Central memory CD8-positive, alpha-beta T cell (primary cell): ENCODE measurements at regions not wholly inside any gene's neighbourhood (a gene's known extent, or its start where the extent isn't known, plus 50 kb on each side); places are given as distances from the start of the nearest gene placed in this dataset.
"Not testable (repeated sequence)": the region's sequence is repeated elsewhere in the genome, so short reads cannot be mapped to it uniquely, and the experiment has no call there.

ENCODE experiments used
- ATAC-seq: fragments of 150-1000 bp; cut with Tn5 transposase; replicated peaks from 2 replicates; pipeline ENCODE4 v1.10.0; 2022; ENCODE audit warnings: mild to moderate bottlenecking, moderate FRiP score, moderate number of reproducible peaks; ENCODE audit not compliant: poor library complexity, severe bottlenecking; ENCODE audit errors: extremely low read depth
- DNase-seq, 2 donors: peaks; one replicate each; pipeline ENCODE4 v3.0.0; 2021; ENCODE audit warnings: low spot score in 2 of 2
- H3K27ac Mint-ChIP-seq: one replicate; pipeline ENCODE4 v1.8.0; 2022; ENCODE audit warnings: low read depth, mild to moderate bottlenecking, moderate library complexity, mixed read lengths
- H3K27me3 Mint-ChIP-seq: one replicate; pipeline ENCODE4 v1.8.0; 2022; ENCODE audit warnings: mixed read lengths
- H3K36me3 Mint-ChIP-seq: one replicate; pipeline ENCODE4 v1.8.0; 2022; ENCODE audit warnings: mild to moderate bottlenecking, moderate library complexity, mixed read lengths; ENCODE audit not compliant: insufficient read depth
- H3K4me1 Mint-ChIP-seq: one replicate; pipeline ENCODE4 v1.8.0; 2022; ENCODE audit warnings: mixed read lengths
- H3K4me3 Mint-ChIP-seq: one replicate; pipeline ENCODE4 v1.8.0; 2022; ENCODE audit warnings: mild to moderate bottlenecking, moderate library complexity, mixed read lengths
- H3K9me3 Mint-ChIP-seq: one replicate; pipeline ENCODE4 v1.8.0; 2022; ENCODE audit warnings: mixed read lengths

DNA sequence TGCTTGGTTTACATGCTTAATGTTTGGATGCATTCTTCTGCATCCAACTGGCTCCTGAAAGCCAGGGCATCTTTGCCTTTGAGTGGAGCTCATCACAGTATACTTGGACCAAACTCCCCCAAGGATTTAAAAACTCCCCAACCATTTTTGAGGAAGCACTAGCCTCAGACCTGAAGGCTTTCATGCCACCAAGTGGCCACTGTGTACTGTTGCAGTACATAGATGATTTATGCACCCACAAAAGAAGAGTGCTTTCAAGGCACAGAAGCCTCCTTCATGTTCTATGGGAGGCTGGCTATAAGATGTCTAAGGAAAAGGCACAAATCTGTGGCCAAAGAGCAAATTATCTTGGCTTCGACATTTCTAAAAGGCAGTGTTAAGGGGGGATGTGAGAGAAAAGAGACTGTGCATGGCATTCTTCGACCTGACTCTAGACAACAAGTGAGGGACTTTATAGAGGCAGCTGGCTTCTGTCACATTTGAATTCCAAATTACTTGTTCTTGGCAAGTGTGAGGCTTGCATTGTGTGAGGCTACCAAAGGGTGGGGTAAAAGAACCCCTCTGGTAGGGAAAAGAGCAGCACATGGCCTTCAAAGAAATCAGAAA, 224.2 kb upstream of the HSFY2 start:
- Mint-ChIP-seq H3K36me3 (peaks cover 2% of the 10 kb centered on the region), H3K9me3 (peaks cover 5% of the 10 kb centered on the region)
- no peak for DNase-seq

DNA sequence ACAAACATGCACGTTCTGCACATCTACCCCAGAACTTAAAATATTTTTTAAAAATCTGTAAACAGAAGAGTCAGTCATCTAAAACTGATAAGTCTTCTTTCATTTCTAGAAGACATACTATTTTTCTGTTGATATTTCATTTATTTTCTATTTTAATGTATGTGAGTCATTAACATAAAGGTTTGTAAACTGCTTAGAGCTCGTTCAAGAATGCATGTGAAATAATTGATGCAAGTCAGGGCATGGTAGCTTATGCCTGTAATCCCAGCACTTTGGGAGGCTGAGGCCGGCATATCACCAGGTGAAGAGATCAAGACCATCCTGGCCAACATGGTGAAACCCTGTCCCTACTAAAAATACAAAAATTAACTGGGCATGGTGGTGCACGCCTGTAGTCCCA, 219.9 kb upstream of the HSFY2 start:
- Mint-ChIP-seq H3K27ac (no peak overlapping the region), H3K9me3 (peaks cover 5% of the 10 kb centered on the region), H3K36me3 (peaks cover 2% of the 10 kb centered on the region), H3K4me3 (no peak overlapping the region), H3K27me3 (no peaks in the 10 kb centered on the region), H3K4me1 (no peaks in the 10 kb centered on the region)
- no peak for DNase-seq
- no peak for ATAC-seq

More for the DNA sequence above, 224.2 kb upstream of the HSFY2 start:
- Mint-ChIP-seq H3K27ac (no peak overlapping the region), H3K4me1 (no peaks in the 10 kb centered on the region), H3K4me3 (no peak overlapping the region), H3K27me3 (no peaks in the 10 kb centered on the region)
- no peak for ATAC-seq

DNA sequence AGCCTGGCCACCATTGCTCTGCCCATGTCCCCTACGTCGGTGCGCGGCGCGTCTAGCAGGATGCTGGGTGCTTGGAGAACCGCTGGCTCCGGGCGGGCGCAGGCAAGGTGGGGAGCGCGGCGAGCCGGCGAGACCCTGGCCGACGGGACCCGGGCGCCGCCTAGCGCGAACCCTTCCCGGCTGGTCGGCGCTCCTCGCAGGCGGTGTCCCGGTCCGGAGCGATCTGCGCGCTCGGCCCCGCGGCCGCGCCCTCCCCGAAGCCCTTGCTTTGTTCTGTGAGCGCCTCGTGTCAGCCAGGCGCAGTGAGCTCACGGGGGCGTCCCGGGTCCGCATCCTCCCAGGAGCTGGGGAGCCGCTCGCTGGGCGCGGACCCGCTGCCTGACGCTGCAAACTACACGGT, 219.1 kb upstream of the HSFY2 start:
- DNase-seq, ATAC-seq, H3K9me3 Mint-ChIP-seq, H3K4me1 Mint-ChIP-seq, H3K36me3 Mint-ChIP-seq, H3K27me3 Mint-ChIP-seq, H3K4me3 Mint-ChIP-seq, H3K27ac Mint-ChIP-seq: not testable (repeated sequence)

GRCh38 chrY:18989356-18989755, 215.8 kb upstream of the HSFY2 start:
- Mint-ChIP-seq H3K9me3 (no peaks in the 10 kb centered on the region), H3K27ac (no peak overlapping the region), H3K4me1 (no peaks in the 10 kb centered on the region), H3K27me3 (no peaks in the 10 kb centered on the region), H3K4me3 (no peak overlapping the region), H3K36me3 (peaks cover 2% of the 10 kb centered on the region)
- DNase-seq = no peak
- ATAC-seq = no peak

GRCh38 chrY:18966001-18966400, 192.5 kb upstream of the HSFY2 start:
- Mint-ChIP-seq H3K4me3 (no peak overlapping the region), H3K36me3 (no peaks in the 10 kb centered on the region), H3K4me1 (no peaks in the 10 kb centered on the region), H3K27me3 (no peaks in the 10 kb centered on the region), H3K9me3 (peaks cover 17% of the 10 kb centered on the region), H3K27ac (no peak overlapping the region)
- no peak for ATAC-seq
- no peak for DNase-seq

DNA sequence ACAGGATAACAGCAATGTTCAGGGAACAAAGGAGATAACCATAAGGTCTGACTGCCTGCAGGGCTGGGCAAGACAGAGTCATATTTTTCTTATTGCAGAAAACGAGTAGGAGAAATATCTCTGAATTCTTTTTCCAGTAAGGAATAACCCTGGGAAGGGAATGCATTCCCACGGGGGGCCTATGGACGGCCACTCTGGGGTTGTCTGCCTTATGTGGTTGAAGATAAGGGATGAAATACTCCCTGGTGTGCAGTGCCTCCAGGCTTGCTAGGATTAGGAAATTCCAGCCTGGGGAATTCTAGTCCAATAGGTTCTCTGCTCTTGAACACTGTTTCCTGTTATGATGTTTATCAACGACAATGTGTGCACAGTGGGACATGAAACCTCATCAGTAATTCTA, 185.3 kb upstream of the HSFY2 start:
- Mint-ChIP-seq H3K9me3 (peaks cover 28% of the 10 kb centered on the region), H3K36me3 (peaks cover 1% of the 10 kb centered on the region), H3K27me3 (no peaks in the 10 kb centered on the region), H3K27ac (no peak overlapping the region), H3K4me3 (no peak overlapping the region), H3K4me1 (no peaks in the 10 kb centered on the region)
- ATAC-seq = no peak
- DNase-seq = no peak

- DNase-seq (no peak), ATAC-seq (no peak)
- no peaks in the 10 kb centered on the region for H3K4me1 Mint-ChIP-seq
- H3K4me3 Mint-ChIP-seq = no peak overlapping the region
- H3K36me3 Mint-ChIP-seq = no peaks in the 10 kb centered on the region
- no peaks in the 10 kb centered on the region for H3K27me3 Mint-ChIP-seq
- peaks cover 35% of the 10 kb centered on the region for H3K9me3 Mint-ChIP-seq
- no peak overlapping the region for H3K27ac Mint-ChIP-seq
These were observed 178.3 kb upstream of the HSFY2 start for GRCh38 chrY:18951657-18952435.

GRCh38 chrY:18951019-18951418, 177.5 kb upstream of the HSFY2 start:
- ATAC-seq = no peak
- no peak overlapping the region for H3K27ac Mint-ChIP-seq
- H3K4me1 Mint-ChIP-seq = no peaks in the 10 kb centered on the region
- DNase-seq = no peak
- peaks cover 41% of the 10 kb centered on the region for H3K9me3 Mint-ChIP-seq
- no peaks in the 10 kb centered on the region for H3K36me3 Mint-ChIP-seq
- H3K4me3 Mint-ChIP-seq = no peak overlapping the region
- no peaks in the 10 kb centered on the region for H3K27me3 Mint-ChIP-seq

- Mint-ChIP-seq H3K9me3 (no peaks in the 10 kb centered on the region), H3K4me3 (no peak overlapping the region), H3K27ac (no peak overlapping the region), H3K36me3 (no peaks in the 10 kb centered on the region), H3K4me1 (no peaks in the 10 kb centered on the region), H3K27me3 (no peaks in the 10 kb centered on the region)
- ATAC-seq (no peak), DNase-seq (no peak)
These were observed 163.3 kb upstream of the HSFY2 start for GRCh38 chrY:18936831-18937230.

DNA sequence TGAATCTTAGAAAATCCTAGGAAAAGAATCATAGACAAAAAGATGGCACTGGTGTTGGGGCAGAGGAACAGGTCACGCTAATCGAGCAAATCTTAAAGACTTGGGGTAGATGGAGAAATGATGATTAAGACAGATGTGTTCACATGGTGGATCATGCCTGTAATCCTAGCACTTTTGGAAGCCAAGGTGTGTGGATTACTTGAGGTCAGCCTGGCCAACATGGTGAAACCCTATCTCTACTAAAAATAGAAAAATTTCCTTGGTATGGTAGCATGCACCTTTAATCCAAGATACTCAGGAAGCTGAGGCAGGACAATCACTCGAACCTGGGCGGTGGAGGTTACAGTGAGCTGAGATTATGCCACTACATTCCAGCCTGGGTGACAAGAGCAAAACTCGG, 145.7 kb upstream of the HSFY2 start:
- H3K9me3 Mint-ChIP-seq = no peaks in the 10 kb centered on the region
- no peaks in the 10 kb centered on the region for H3K27me3 Mint-ChIP-seq
- H3K36me3 Mint-ChIP-seq = no peaks in the 10 kb centered on the region
- no peak overlapping the region for H3K27ac Mint-ChIP-seq
- DNase-seq (no peak), ATAC-seq (no peak)
- H3K4me3 Mint-ChIP-seq = no peak overlapping the region
- no peaks in the 10 kb centered on the region for H3K4me1 Mint-ChIP-seq

DNA sequence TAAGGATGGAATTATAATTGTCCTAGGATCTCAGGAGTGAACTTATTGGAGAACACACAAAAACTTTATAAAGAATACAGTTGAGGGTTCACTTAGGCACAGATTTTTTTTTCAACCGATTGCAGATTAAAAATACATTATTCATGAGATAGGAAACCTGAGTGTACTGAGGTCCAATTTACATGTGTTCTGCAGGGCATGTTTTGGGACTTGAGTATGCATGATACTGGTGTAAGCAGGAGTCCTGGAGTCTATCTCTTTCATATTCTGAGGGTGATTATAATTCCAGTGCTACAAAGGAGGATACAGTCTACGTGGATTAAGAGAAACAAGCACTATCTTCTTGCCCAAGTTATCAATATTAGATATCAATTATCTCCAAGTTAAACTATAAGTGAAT, 139.3 kb upstream of the HSFY2 start:
- no peak overlapping the region for H3K4me3 Mint-ChIP-seq
- no peaks in the 10 kb centered on the region for H3K27me3 Mint-ChIP-seq
- H3K9me3 Mint-ChIP-seq = peaks cover 7% of the 10 kb centered on the region
- no peak for DNase-seq
- H3K4me1 Mint-ChIP-seq = no peaks in the 10 kb centered on the region
- no peak for ATAC-seq
- no peaks in the 10 kb centered on the region for H3K36me3 Mint-ChIP-seq
- no peak overlapping the region for H3K27ac Mint-ChIP-seq

GRCh38 chrY:18909846-18910245, 136.3 kb upstream of the HSFY2 start:
- no peak overlapping the region for H3K4me3 Mint-ChIP-seq
- no peaks in the 10 kb centered on the region for H3K4me1 Mint-ChIP-seq
- H3K36me3 Mint-ChIP-seq = no peaks in the 10 kb centered on the region
- DNase-seq = no peak
- H3K27ac Mint-ChIP-seq = no peak overlapping the region
- peaks cover 7% of the 10 kb centered on the region for H3K9me3 Mint-ChIP-seq
- ATAC-seq = no peak
- H3K27me3 Mint-ChIP-seq = no peaks in the 10 kb centered on the region

DNA sequence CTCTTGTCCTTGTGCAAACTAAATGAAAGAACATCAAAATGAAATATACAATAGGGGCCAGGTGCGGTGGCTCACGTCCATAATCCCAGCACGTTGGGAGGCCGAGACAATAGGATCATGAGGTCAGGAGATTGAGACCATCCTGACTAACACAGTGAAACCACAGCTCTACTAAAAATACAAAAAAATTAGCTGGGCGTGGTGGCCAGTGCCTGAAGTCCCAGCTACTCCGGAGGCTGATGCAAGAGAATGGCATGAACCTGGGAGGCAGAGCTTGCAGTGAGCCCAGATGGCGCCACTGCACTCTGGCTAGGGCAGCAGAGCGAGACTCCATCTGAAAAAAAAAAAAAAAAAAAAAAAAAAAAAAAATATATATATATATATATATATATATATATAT, 132.7 kb upstream of the HSFY2 start:
- not testable (repeated sequence) for H3K36me3 Mint-ChIP-seq, DNase-seq

More for the DNA sequence above, 132.7 kb upstream of the HSFY2 start:
- H3K9me3 Mint-ChIP-seq, H3K4me1 Mint-ChIP-seq, H3K27me3 Mint-ChIP-seq, H3K4me3 Mint-ChIP-seq, H3K27ac Mint-ChIP-seq, ATAC-seq: not testable (repeated sequence)
